IMR-90 (cell line): ENCODE measurements at regions not wholly inside any gene's neighbourhood (a gene's known extent, or its start where the extent isn't known, plus 50 kb on each side); places are given as distances from the start of the nearest gene placed in this dataset.

Experiments
- ATAC-seq: fragments of 200-7000 bp; cut with Tn5 transposase; 2 replicates; pipeline ENCODE4 v1.9.1; 2020; ENCODE audit warnings: low read depth, mild to moderate bottlenecking, moderate library complexity
- BruUV-seq: library from RNA; stranded (reverse); fragments of 400-500 nt; replicated peaks from 2 replicates; lab custom pipeline; 2021; lab: Mats Ljungman, UMichigan
- CTCF ChIA-PET: fragments of 300-600 bp; formaldehyde crosslinking; extraction: SDS; loops from one replicate; lab custom pipeline; 2021; ENCODE audit warnings: antibody characterized with exemption; lab: Yijun Ruan, JAX
- POLR2A ChIA-PET: fragments of 300-600 bp; sonication (Branson Sonifier 250); formaldehyde crosslinking; loops from one replicate; lab custom pipeline; 2022; ENCODE audit warnings: antibody characterized with exemption; ENCODE audit not compliant: unreplicated experiment; lab: Charles Lee
- DNase-seq: peaks from one replicate; pipeline ENCODE4 v3.0.0; 2013
- H2AFZ ChIP-seq: replicated peaks from 2 replicates; pipeline ENCODE3; 2013; ENCODE audit warnings: low read length, mild to moderate bottlenecking; ENCODE audit not compliant: poor library complexity
- H2AK5ac ChIP-seq: 2 replicates; pipeline ENCODE4 v1.6.1; 2013; ENCODE audit warnings: low read depth, low read length, inconsistent platforms
- H2AK9ac ChIP-seq: replicated peaks from 2 replicates; pipeline ENCODE3; 2013; ENCODE audit warnings: mild to moderate bottlenecking, low read depth, low read length, moderate library complexity; ENCODE audit not compliant: poor library complexity
- H2BK120ac ChIP-seq: 2 replicates; pipeline ENCODE4 v1.6.1; 2013; ENCODE audit warnings: low read depth, low read length, inconsistent platforms
- H2BK15ac ChIP-seq: 3 replicates; pipeline ENCODE4 v1.6.1; 2013; ENCODE audit warnings: low read depth, low read length, inconsistent platforms
- H2BK20ac ChIP-seq: 2 replicates; pipeline ENCODE4 v1.6.1; 2013; ENCODE audit warnings: low read depth, mild to moderate bottlenecking, inconsistent platforms, low read length, moderate library complexity
- H2BK5ac ChIP-seq: 2 replicates; pipeline ENCODE4 v1.6.1; 2013; ENCODE audit warnings: mild to moderate bottlenecking, low read depth, low read length, inconsistent platforms; ENCODE audit not compliant: poor library complexity, severe bottlenecking
- H3K14ac ChIP-seq: replicated peaks from 2 replicates; pipeline ENCODE4 v1.6.1; 2013; ENCODE audit warnings: low read depth, low read length, inconsistent platforms
- H3K18ac ChIP-seq: 2 replicates; pipeline ENCODE4 v1.6.1; 2013; ENCODE audit warnings: low read depth, low read length, control low read depth
- H3K23ac ChIP-seq: 2 replicates; pipeline ENCODE4 v1.6.1; 2013; ENCODE audit warnings: low read depth, low read length, inconsistent platforms
- H3K27ac ChIP-seq: 2 replicates; pipeline ENCODE4 v1.5.1; 2013; ENCODE audit warnings: mild to moderate bottlenecking, control low read depth, low read length; ENCODE audit not compliant: insufficient read depth
- H3K27me3 ChIP-seq: 2 replicates; pipeline ENCODE4 v1.6.1; 2013; ENCODE audit warnings: low read length; ENCODE audit not compliant: control insufficient read depth, insufficient read depth
- H3K36me3 ChIP-seq: 2 replicates; pipeline ENCODE4 v1.6.1; 2013; ENCODE audit warnings: low read length, mixed read lengths; ENCODE audit not compliant: control insufficient read depth, insufficient read depth
- H3K4ac ChIP-seq: 2 replicates; pipeline ENCODE4 v1.6.1; 2013; ENCODE audit warnings: low read depth, low read length, inconsistent platforms
- H3K4me1 ChIP-seq: 2 replicates; pipeline ENCODE4 v1.6.1; 2013; ENCODE audit warnings: low read length, mixed read lengths; ENCODE audit not compliant: control insufficient read depth, insufficient read depth
- H3K4me2 ChIP-seq: 2 replicates; pipeline ENCODE4 v1.6.1; 2013; ENCODE audit warnings: low read depth, mild to moderate bottlenecking, control low read depth, low read length, moderate library complexity
- H3K4me3 ChIP-seq: 2 replicates; pipeline ENCODE4 v1.5.1; 2013; ENCODE audit warnings: low read depth, mild to moderate bottlenecking, control low read depth, low read length, moderate library complexity; ENCODE audit not compliant: insufficient read depth
- H3K56ac ChIP-seq: 2 replicates; pipeline ENCODE4 v1.6.1; 2013; ENCODE audit warnings: low read length, inconsistent platforms; ENCODE audit not compliant: insufficient read depth; ENCODE audit errors: extremely low read depth
- H3K79me1 ChIP-seq, 2 experiments: 2 replicates each; pipeline ENCODE4 v1.6.1; 2013; ENCODE audit warnings: low read length in 2 of 2, inconsistent platforms in 1 of 2, low read depth in 1 of 2
- H3K9ac ChIP-seq: 2 replicates; pipeline ENCODE4 v1.6.1; 2013; ENCODE audit warnings: low read depth, low read length, control low read depth
- H3K9me1 ChIP-seq: 2 replicates; pipeline ENCODE4 v1.6.1; 2013; ENCODE audit warnings: low read length, inconsistent platforms; ENCODE audit not compliant: insufficient read depth
- H3K9me3 ChIP-seq: 2 replicates; pipeline ENCODE4 v1.6.1; 2013; ENCODE audit warnings: low read length; ENCODE audit not compliant: control insufficient read depth, insufficient read depth
- H4K20me1 ChIP-seq: 2 replicates; pipeline ENCODE4 v1.6.1; 2013; ENCODE audit warnings: low read length, inconsistent platforms; ENCODE audit not compliant: insufficient read depth
- H4K5ac ChIP-seq: 2 replicates; pipeline ENCODE4 v1.6.1; 2013; ENCODE audit warnings: mild to moderate bottlenecking, low read depth, low read length, control low read depth
- H4K8ac ChIP-seq, 2 experiments: 2 replicates each; pipeline ENCODE4 v1.6.1; 2013; ENCODE audit warnings: low read depth in 2 of 2, low read length in 2 of 2, control low read depth in 1 of 2, inconsistent platforms in 1 of 2
- H4K91ac ChIP-seq: 2 replicates; pipeline ENCODE4 v1.6.1; 2013; ENCODE audit warnings: low read depth, low read length, inconsistent platforms; ENCODE audit not compliant: insufficient read depth
- BHLHE40 ChIP-seq: fragments of 150-350 bp; IDR thresholded peaks from 2 replicates; pipeline ENCODE4 v1.6.1; 2016; ENCODE audit warnings: mild to moderate bottlenecking, low read depth, low read length
- CEBPB ChIP-seq: IDR thresholded peaks from 2 replicates; pipeline ENCODE4 v1.6.1; 2012; ENCODE audit warnings: low read depth, low read length, improper control_type of control experiment
- CHD1 ChIP-seq: IDR thresholded peaks from 2 replicates; pipeline ENCODE4 v1.6.1; 2012; ENCODE audit warnings: low read depth, low read length, improper control_type of control experiment
- FOS ChIP-seq: fragments of 150-350 bp; IDR thresholded peaks from 2 replicates; pipeline ENCODE4 v1.6.1; 2016; ENCODE audit warnings: low read depth, low read length
- MAFK ChIP-seq: IDR thresholded peaks from 2 replicates; pipeline ENCODE4 v1.6.1; 2012; ENCODE audit warnings: low read depth, low read length, improper control_type of control experiment
- MAZ ChIP-seq: IDR thresholded peaks from 2 replicates; pipeline ENCODE4 v1.6.1; 2012; ENCODE audit warnings: low read depth, mild to moderate bottlenecking, low read length, improper control_type of control experiment, moderate library complexity, borderline replicate concordance
- MXI1 ChIP-seq: IDR thresholded peaks from 2 replicates; pipeline ENCODE4 v1.6.1; 2012; ENCODE audit warnings: low read depth, mild to moderate bottlenecking, low read length, moderate library complexity, borderline replicate concordance
- NFE2L2 ChIP-seq: fragments of 150-350 bp; IDR thresholded peaks from 2 replicates; pipeline ENCODE4 v1.6.1; 2016; ENCODE audit warnings: low read depth, mild to moderate bottlenecking, low read length
- POLR2A ChIP-seq: IDR thresholded peaks from 2 replicates; pipeline ENCODE4 v1.6.1; 2012; ENCODE audit warnings: mild to moderate bottlenecking, low read depth, low read length
- RAD21 ChIP-seq: IDR thresholded peaks from 2 replicates; pipeline ENCODE4 v1.6.1; 2012; ENCODE audit warnings: low read length, improper control_type of control experiment
- RCOR1 ChIP-seq: IDR thresholded peaks from 2 replicates; pipeline ENCODE4 v1.6.1; 2012; ENCODE audit warnings: mild to moderate bottlenecking, low read length, improper control_type of control experiment; ENCODE audit not compliant: insufficient replicate concordance
- RFX5 ChIP-seq: IDR thresholded peaks from 2 replicates; pipeline ENCODE4 v1.8.0; 2012; ENCODE audit warnings: low read depth, mild to moderate bottlenecking, low read length, moderate library complexity
- SMC3 ChIP-seq: fragments of 150-350 bp; IDR thresholded peaks from 2 replicates; pipeline ENCODE4 v1.6.1; 2016; ENCODE audit warnings: low read depth, mild to moderate bottlenecking, antibody characterized with exemption, low read length, moderate library complexity
- WGBS, 2 experiments: methylation state at CpG; one replicate each; pipeline versions ENCODE4 v1.1.5 to v1.1.7; 2013; ENCODE audit warnings: missing lambda C conversion rate in 2 of 2; ENCODE audit not compliant: insufficient read length in 1 of 2; ENCODE audit errors: extremely low coverage in 2 of 2; 5-methylcytosine and 5-hydroxymethylcytosine counted together
- dilution Hi-C: fragments of 300-500 bp; cut with HindIII; formaldehyde crosslinking; loops from one replicate; pipeline ENCODE4 v1.14.3; 2018; ENCODE audit warnings: low sequenced_read_pairs; ENCODE audit not compliant: unreplicated experiment
- in situ Hi-C: fragments of 300-500 bp; cut with MboI; formaldehyde crosslinking; loops from 3 replicates; pipeline ENCODE4 v1.14.3; 2019; ENCODE audit warnings: low sequenced_read_pairs, inconsistent platforms, mixed read lengths
- intact Hi-C: fragments of 100-400 bp; cut with micrococcal nuclease; formaldehyde crosslinking; loops from 2 replicates; pipeline ENCODE4 v1.10.0; 2022
- TF ChIP-seq, protein P1 (sequence below): conservative IDR thresholded peaks from 2 replicates; pipeline ENCODE4 v1.5.1; 2012; ENCODE audit warnings: mild to moderate bottlenecking, low read depth, low read length, improper control_type of control experiment
- TF ChIP-seq, protein P2 (sequence below): fragments of 150-350 bp; IDR thresholded peaks from 2 replicates; pipeline ENCODE4 v1.6.1; 2016; ENCODE audit warnings: low read depth, mild to moderate bottlenecking, low read length, moderate library complexity, borderline replicate concordance
- TF ChIP-seq, protein P3 (sequence below): fragments of 150-350 bp; IDR thresholded peaks from 2 replicates; pipeline ENCODE4 v1.6.1; 2017; ENCODE audit warnings: mild to moderate bottlenecking, antibody characterized with exemption, low read length, low read depth

DNA sequence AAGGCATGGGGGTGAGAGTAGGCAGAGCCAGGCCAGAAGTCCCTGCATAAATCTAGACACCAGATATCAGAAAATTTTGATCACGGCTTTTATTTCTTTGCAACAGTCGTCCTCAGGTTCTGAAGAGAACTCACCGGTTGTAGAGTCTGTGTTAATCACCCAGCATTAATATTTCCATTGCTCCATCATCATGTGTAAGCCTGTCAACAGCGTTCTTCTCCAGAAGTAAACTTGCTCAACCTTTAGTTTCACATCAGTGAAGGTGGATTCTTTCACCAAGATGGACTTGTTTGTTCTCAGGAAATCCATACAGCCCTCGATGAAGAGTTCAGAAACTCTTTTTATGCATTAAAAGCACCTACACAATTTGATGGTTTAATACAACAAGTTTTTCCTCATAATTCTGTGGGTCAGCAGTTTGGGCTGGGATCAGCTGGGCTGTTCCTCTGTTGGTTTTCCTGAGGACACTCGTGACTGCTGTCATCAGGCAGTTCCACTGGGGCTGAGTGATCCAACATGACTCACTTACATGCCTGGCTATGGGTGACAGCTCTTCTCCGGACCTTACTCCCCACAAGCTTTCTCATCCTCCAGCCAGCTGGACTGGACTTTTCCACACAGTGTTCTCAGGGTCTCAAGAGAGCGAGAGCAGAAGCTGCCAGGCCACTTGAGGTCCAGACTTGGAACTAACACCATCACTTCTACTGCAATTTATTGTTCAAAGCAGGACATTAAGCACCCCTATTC is 303.4 kb downstream of the ZNF621 start:
- H3K4me3 ChIP-seq, result no peak overlapping the region
- no peak overlapping the region for H3K4me2 ChIP-seq
- H3K27me3 ChIP-seq, result no peaks in the 10 kb centered on the region
- dilution Hi-C loops (no loop called here), intact Hi-C loops (no loop called here), in situ Hi-C loops (no loop called here)
- H2BK120ac ChIP-seq, result no peak overlapping the region
- TF ChIP-seq FOS (no peak), NFE2L2 (no peak), MXI1 (no peak), RCOR1 (no peak), SMC3 (no peak), MAZ (no peak), MAFK (no peak), RFX5 (no peak), BHLHE40 (no peak), POLR2A (no peak), RAD21 (no peak), CHD1 (no peak), CEBPB (no peak)
- TF ChIP-seq, protein P1, sequence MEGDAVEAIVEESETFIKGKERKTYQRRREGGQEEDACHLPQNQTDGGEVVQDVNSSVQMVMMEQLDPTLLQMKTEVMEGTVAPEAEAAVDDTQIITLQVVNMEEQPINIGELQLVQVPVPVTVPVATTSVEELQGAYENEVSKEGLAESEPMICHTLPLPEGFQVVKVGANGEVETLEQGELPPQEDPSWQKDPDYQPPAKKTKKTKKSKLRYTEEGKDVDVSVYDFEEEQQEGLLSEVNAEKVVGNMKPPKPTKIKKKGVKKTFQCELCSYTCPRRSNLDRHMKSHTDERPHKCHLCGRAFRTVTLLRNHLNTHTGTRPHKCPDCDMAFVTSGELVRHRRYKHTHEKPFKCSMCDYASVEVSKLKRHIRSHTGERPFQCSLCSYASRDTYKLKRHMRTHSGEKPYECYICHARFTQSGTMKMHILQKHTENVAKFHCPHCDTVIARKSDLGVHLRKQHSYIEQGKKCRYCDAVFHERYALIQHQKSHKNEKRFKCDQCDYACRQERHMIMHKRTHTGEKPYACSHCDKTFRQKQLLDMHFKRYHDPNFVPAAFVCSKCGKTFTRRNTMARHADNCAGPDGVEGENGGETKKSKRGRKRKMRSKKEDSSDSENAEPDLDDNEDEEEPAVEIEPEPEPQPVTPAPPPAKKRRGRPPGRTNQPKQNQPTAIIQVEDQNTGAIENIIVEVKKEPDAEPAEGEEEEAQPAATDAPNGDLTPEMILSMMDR, result no peak
- TF ChIP-seq, protein P2, sequence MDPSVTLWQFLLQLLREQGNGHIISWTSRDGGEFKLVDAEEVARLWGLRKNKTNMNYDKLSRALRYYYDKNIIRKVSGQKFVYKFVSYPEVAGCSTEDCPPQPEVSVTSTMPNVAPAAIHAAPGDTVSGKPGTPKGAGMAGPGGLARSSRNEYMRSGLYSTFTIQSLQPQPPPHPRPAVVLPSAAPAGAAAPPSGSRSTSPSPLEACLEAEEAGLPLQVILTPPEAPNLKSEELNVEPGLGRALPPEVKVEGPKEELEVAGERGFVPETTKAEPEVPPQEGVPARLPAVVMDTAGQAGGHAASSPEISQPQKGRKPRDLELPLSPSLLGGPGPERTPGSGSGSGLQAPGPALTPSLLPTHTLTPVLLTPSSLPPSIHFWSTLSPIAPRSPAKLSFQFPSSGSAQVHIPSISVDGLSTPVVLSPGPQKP, result no peak
- TF ChIP-seq, protein P3, sequence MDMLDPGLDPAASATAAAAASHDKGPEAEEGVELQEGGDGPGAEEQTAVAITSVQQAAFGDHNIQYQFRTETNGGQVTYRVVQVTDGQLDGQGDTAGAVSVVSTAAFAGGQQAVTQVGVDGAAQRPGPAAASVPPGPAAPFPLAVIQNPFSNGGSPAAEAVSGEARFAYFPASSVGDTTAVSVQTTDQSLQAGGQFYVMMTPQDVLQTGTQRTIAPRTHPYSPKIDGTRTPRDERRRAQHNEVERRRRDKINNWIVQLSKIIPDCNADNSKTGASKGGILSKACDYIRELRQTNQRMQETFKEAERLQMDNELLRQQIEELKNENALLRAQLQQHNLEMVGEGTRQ, result no peak
- no peak overlapping the region for H3K14ac ChIP-seq
- H3K79me1 ChIP-seq, result no peaks in the 10 kb centered on the region
- H3K9me1 ChIP-seq, result no peaks in the 10 kb centered on the region
- no peak overlapping the region for H2BK15ac ChIP-seq
- no peak overlapping the region for H2AK5ac ChIP-seq
- ATAC-seq, result no peak
- no peak overlapping the region for H2BK5ac ChIP-seq
- H4K20me1 ChIP-seq, result no peaks in the 10 kb centered on the region
- no peak overlapping the region for H4K5ac ChIP-seq
- H3K27ac ChIP-seq, result no peak overlapping the region
- no peak overlapping the region for H3K23ac ChIP-seq
- ChIA-PET CTCF (no interaction called here), POLR2A (no interaction called here)
- peaks cover 4% of the 10 kb centered on the region; the same call in 1 of the 2 replicates for H3K9me3 ChIP-seq
- no peak overlapping the region for H2BK20ac ChIP-seq
- WGBS, 2 experiments, result 59% methylated on average over 2 of the region's 8 CpGs; no CpG with 5 or more reads in 1 of the 2 experiments
- no peak overlapping the region for H4K8ac ChIP-seq
- no peaks in the 10 kb centered on the region for H3K36me3 ChIP-seq
- H3K9ac ChIP-seq, result no peak overlapping the region
- H2AFZ ChIP-seq, result no peak overlapping the region
- no peak overlapping the region for H3K18ac ChIP-seq
- BruUV-seq, result no TSS peak
- H3K4ac ChIP-seq, result no peak overlapping the region
- no peak overlapping the region for H2AK9ac ChIP-seq
- no peak overlapping the region for H3K56ac ChIP-seq
- no peaks in the 10 kb centered on the region for H3K4me1 ChIP-seq
- no peak overlapping the region for H4K91ac ChIP-seq
- no peak for DNase-seq
